PC-9 (cell line): ENCODE measurements at regions not wholly inside any gene's neighbourhood (a gene's known extent, or its start where the extent isn't known, plus 50 kb on each side); places are given as distances from the start of the nearest gene placed in this dataset.

Source experiments
- BruUV-seq: library from RNA; stranded (reverse); fragments of 400-500 nt; replicated peaks from 2 replicates; lab custom pipeline; 2021; lab: Mats Ljungman, UMichigan
- CTCF ChIA-PET: fragments of 300-600 bp; sonication (Branson Sonifier 250); formaldehyde crosslinking; loops from one replicate; lab custom pipeline; 2022; ENCODE audit warnings: antibody characterized with exemption; lab: Charles Lee
- POLR2A ChIA-PET: fragments of 300-600 bp; sonication (Branson Sonifier 250); formaldehyde crosslinking; loops from one replicate; lab custom pipeline; 2022; ENCODE audit warnings: antibody characterized with exemption; ENCODE audit not compliant: unreplicated experiment; lab: Charles Lee
- DNase-seq, 2 experiments: peaks; one replicate each; pipeline versions ENCODE4 v3.0.0 to v3.0.0-alpha.2; 2015 to 2022; ENCODE audit warnings: mixed read lengths in 1 of 2
- H2AFZ ChIP-seq: fragments of 200-600 bp; sonication (generic); 2 replicates; pipeline ENCODE4 v1.8.1; 2017; ENCODE audit warnings: antibody characterized with exemption
- H3F3A ChIP-seq: fragments of 200-600 bp; sonication (generic); 2 replicates; pipeline ENCODE4 v1.8.1; 2017; ENCODE audit warnings: antibody characterized with exemption, mild to moderate bottlenecking, low read depth; ENCODE audit not compliant: insufficient read depth
- H3K27ac ChIP-seq: fragments of 200-600 bp; sonication (generic); 2 replicates; pipeline ENCODE4 v1.6.1; 2016; ENCODE audit warnings: mixed run types
- H3K27me3 ChIP-seq: fragments of 200-600 bp; sonication (generic); 2 replicates; pipeline ENCODE4 v1.6.1; 2016; ENCODE audit warnings: low read depth, mixed run types; ENCODE audit not compliant: insufficient read depth
- H3K36me3 ChIP-seq: fragments of 200-600 bp; sonication (generic); 2 replicates; pipeline ENCODE4 v1.6.1; 2016; ENCODE audit warnings: low read depth, mixed run types
- H3K4me1 ChIP-seq: fragments of 200-600 bp; sonication (generic); replicated peaks from 2 replicates; pipeline ENCODE4 v1.6.1; 2016; ENCODE audit warnings: mixed run types; ENCODE audit not compliant: insufficient read depth
- H3K4me2 ChIP-seq: fragments of 200-600 bp; sonication (generic); 2 replicates; pipeline ENCODE4 v1.6.1; 2017; ENCODE audit warnings: mixed run types
- H3K4me3 ChIP-seq: fragments of 200-600 bp; sonication (generic); 2 replicates; pipeline ENCODE4 v1.6.1; 2016; ENCODE audit warnings: mixed run types
- H3K79me2 ChIP-seq: fragments of 200-600 bp; sonication (generic); 2 replicates; pipeline ENCODE4 v1.6.1; 2017; ENCODE audit warnings: low read depth, mixed run types
- H3K9me2 ChIP-seq: fragments of 200-600 bp; sonication (generic); 2 replicates; pipeline ENCODE4 v1.8.1; 2017; ENCODE audit warnings: mild to moderate bottlenecking; ENCODE audit not compliant: insufficient read depth
- H3K9me3 ChIP-seq: fragments of 200-600 bp; sonication (generic); 2 replicates; pipeline ENCODE4 v1.8.1; 2016; ENCODE audit warnings: low read depth; ENCODE audit not compliant: insufficient read depth
- H4K20me1 ChIP-seq: fragments of 200-600 bp; sonication (generic); 2 replicates; pipeline ENCODE4 v1.8.1; 2017; ENCODE audit not compliant: insufficient read depth
- EZH2 ChIP-seq: fragments of 200-600 bp; sonication (generic); IDR thresholded peaks from 2 replicates; pipeline ENCODE4 v1.8.0; 2017; ENCODE audit warnings: antibody characterized with exemption, low read depth
- intact Hi-C: fragments of 100-400 bp; cut with micrococcal nuclease; formaldehyde crosslinking; loops from one replicate; pipeline ENCODE4 v1.10.0; 2022; ENCODE audit not compliant: unreplicated experiment
- TF ChIP-seq, protein P1 (sequence below): fragments of 200-600 bp; sonication (generic); conservative IDR thresholded peaks from 2 replicates; pipeline ENCODE4 v1.6.1; 2017; ENCODE audit warnings: mixed run types, antibody characterized with exemption, mild to moderate bottlenecking, moderate library complexity

DNA sequence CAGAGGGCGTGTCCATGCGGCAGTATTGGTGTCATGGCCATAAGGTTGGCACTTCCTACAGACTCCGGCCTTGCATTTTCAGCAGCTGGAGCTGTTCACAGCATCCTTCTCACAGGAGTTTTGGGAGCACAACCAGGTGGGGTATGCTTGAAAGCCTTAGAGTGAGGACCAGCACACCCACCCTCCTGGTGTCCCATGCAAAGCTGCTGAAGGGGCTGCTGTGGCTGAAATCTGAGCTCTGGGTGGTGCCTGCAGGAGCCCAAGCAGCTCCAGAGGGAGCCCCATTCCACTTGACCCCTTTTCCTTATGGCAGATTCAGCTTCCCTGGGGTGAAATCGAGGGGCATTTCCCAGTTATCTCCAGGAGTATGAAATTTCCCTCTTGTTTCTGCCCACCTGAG lies 74.0 kb upstream of the BHLHE23 start:
- POLR2A ChIA-PET = no interaction called here
- TF ChIP-seq EZH2 = no peak
- TF ChIP-seq, protein P1, sequence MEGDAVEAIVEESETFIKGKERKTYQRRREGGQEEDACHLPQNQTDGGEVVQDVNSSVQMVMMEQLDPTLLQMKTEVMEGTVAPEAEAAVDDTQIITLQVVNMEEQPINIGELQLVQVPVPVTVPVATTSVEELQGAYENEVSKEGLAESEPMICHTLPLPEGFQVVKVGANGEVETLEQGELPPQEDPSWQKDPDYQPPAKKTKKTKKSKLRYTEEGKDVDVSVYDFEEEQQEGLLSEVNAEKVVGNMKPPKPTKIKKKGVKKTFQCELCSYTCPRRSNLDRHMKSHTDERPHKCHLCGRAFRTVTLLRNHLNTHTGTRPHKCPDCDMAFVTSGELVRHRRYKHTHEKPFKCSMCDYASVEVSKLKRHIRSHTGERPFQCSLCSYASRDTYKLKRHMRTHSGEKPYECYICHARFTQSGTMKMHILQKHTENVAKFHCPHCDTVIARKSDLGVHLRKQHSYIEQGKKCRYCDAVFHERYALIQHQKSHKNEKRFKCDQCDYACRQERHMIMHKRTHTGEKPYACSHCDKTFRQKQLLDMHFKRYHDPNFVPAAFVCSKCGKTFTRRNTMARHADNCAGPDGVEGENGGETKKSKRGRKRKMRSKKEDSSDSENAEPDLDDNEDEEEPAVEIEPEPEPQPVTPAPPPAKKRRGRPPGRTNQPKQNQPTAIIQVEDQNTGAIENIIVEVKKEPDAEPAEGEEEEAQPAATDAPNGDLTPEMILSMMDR = no peak
- no peaks in the 10 kb centered on the region for H4K20me1 ChIP-seq
- intact Hi-C loops = no loop called here
- no peaks in the 10 kb centered on the region for H3K79me2 ChIP-seq
- DNase-seq = no peak
- no peaks in the 10 kb centered on the region for H3K36me3 ChIP-seq
- H3K9me3 ChIP-seq = no peaks in the 10 kb centered on the region
- peaks cover 79% of the 10 kb centered on the region for H3K27me3 ChIP-seq
- H3K4me1 ChIP-seq = no peaks in the 10 kb centered on the region
- H3K4me2 ChIP-seq = no peak overlapping the region
- no peak overlapping the region for H2AFZ ChIP-seq
- CTCF ChIA-PET = no interaction called here
- H3K9me2 ChIP-seq = no peaks in the 10 kb centered on the region
- no peak overlapping the region for H3K27ac ChIP-seq
- no peak overlapping the region for H3K4me3 ChIP-seq
- no peaks in the 10 kb centered on the region for H3F3A ChIP-seq
- no TSS peak for BruUV-seq

DNA sequence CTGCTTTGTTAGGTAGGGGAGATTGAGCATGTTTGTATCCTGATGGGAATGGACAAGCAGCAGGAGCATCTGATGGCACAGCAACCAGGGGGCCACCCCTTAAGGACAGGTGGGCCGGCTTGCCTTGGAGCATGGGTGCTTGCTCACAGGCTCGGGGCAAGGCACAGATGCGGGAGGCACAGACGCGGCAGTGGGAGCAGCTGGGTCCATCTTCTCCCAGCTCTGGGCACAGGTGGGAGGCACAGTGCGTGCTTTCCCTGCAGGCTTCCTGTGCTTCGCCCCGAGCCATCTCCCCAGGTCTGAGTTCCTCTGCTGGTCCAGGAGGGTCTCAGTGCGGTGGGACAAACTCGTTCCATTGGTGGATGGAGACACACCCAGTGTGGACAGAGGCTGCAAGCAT lies 73.6 kb upstream of the BHLHE23 start:
- Histone ChIP-seq H3K9me3 (no peaks in the 10 kb centered on the region), H3F3A (no peaks in the 10 kb centered on the region)
- no TSS peak for BruUV-seq

DNA sequence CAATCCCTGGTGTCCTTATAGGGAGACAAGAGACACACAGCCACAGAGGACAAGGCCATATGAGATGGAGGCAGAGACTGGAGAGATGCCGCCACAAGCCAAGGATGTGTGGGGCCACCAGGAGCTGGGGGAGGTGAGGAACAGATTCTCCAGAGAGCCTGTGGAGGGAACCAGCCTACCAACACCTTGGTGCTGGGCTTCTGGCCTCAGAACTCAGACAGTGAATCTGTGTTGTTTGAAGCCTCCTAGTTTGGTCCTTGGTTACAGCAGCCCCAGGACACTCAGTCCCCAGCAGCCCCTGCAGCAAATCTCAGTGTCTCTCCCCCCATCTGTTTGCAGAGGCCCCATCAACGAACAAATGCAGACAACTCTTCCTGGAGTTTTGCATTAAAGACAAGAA lies 73.2 kb upstream of the BHLHE23 start:
- no peaks in the 10 kb centered on the region for H3K4me1 ChIP-seq
- no peaks in the 10 kb centered on the region for H3K9me3 ChIP-seq
- no peaks in the 10 kb centered on the region for H4K20me1 ChIP-seq
- intact Hi-C loops = no loop called here
- TF ChIP-seq EZH2 = no peak
- TF ChIP-seq, protein P1 = no peak
- H3K9me2 ChIP-seq = no peaks in the 10 kb centered on the region
- CTCF ChIA-PET = interaction anchor here (0.6 kb wide), 1 partner anchor 231 kb away, joined by 3 read pairs; no protein-coding TSS in a partner anchor
- peaks cover 79% of the 10 kb centered on the region for H3K27me3 ChIP-seq
- no peak for DNase-seq
- H3K27ac ChIP-seq = no peak overlapping the region
- no peaks in the 10 kb centered on the region for H3K79me2 ChIP-seq
- no peaks in the 10 kb centered on the region for H3F3A ChIP-seq
- H2AFZ ChIP-seq = no peak overlapping the region
- no peak overlapping the region for H3K4me2 ChIP-seq
- H3K36me3 ChIP-seq = no peaks in the 10 kb centered on the region
- no peak overlapping the region for H3K4me3 ChIP-seq
- POLR2A ChIA-PET = no interaction called here
- no TSS peak for BruUV-seq

More for the DNA sequence above, 73.6 kb upstream of the BHLHE23 start:
- no peak overlapping the region for H3K4me2 ChIP-seq
- H3K79me2 ChIP-seq = no peaks in the 10 kb centered on the region
- POLR2A ChIA-PET = no interaction called here
- no peak overlapping the region for H3K27ac ChIP-seq
- no peak overlapping the region for H3K4me3 ChIP-seq
- CTCF ChIA-PET = interaction anchor here (0.6 kb wide), 1 partner anchor 231 kb away, joined by 3 read pairs; no protein-coding TSS in a partner anchor
- peaks cover 79% of the 10 kb centered on the region for H3K27me3 ChIP-seq
- intact Hi-C loops = no loop called here
- H3K36me3 ChIP-seq = no peaks in the 10 kb centered on the region
- H4K20me1 ChIP-seq = no peaks in the 10 kb centered on the region
- H2AFZ ChIP-seq = no peak overlapping the region
- DNase-seq = no peak
- no peaks in the 10 kb centered on the region for H3K4me1 ChIP-seq
- no peak for TF ChIP-seq EZH2
- TF ChIP-seq, protein P1 = no peak
- no peaks in the 10 kb centered on the region for H3K9me2 ChIP-seq
